HG02884 (cell line): ENCODE measurements at regions not wholly inside any gene's neighbourhood (a gene's known extent, or its start where the extent isn't known, plus 50 kb on each side); places are given as distances from the start of the nearest gene placed in this dataset.

Experiments used
- ATAC-seq: cut with Tn5 transposase; IDR thresholded peaks from one replicate; pipeline ENCODE4 v1.9.1; 2021; ENCODE audit warnings: mild to moderate bottlenecking, moderate library complexity; ENCODE audit not compliant: unreplicated experiment

DNA sequence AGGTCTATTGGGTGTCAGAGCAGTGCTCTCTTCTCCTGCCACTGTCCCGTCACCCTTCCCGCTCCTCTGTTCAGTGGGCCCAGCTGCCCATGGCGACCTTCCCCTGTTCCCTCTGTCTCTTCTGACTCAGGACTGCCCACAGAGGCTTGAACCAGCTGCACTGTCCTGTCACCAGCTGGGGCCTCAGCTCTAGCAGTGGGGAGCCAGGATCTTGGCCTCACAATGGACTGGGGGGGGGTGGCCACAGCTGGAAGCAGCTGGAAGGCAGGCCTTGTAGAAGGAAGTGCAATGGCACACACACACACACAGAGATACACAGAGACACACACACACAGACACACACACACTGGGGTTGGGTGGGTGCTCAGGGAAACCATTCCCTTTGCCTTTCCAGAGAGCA lies 114.0 kb upstream of the PJA1 start:
- ATAC-seq, result no peak

DNA sequence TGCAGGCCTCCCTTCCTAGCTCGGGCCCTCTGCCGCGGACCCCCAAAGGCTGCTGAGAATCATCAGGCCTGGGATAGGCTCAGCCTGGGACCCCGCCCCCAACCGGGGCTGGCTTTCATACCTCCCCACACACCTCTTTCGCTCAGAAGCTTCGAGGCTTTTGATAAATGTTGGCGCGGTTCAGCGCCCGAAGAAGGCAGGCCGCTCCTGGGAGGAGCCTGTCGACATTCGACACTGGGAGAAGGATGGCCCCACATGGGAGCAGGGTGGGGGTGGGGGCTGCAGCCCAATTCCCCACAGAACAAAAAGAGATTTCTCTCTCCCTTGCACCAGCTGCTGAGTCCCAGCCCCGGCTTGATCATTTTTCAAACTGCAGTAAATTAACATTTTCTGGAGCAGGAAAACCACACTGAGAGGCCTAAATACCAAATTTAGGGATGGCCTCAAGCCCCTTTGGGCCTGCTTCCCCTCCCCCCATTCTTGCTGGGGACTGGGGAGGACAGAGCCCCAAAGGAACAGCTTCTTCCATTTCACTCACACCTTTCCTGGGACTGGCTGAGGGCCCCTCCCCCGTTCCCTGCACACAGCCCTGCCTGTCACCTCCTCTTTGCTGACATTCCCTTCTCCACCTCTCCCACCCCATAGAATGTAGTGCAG lies 112.9 kb upstream of the PJA1 start:
- no peak for ATAC-seq

DNA sequence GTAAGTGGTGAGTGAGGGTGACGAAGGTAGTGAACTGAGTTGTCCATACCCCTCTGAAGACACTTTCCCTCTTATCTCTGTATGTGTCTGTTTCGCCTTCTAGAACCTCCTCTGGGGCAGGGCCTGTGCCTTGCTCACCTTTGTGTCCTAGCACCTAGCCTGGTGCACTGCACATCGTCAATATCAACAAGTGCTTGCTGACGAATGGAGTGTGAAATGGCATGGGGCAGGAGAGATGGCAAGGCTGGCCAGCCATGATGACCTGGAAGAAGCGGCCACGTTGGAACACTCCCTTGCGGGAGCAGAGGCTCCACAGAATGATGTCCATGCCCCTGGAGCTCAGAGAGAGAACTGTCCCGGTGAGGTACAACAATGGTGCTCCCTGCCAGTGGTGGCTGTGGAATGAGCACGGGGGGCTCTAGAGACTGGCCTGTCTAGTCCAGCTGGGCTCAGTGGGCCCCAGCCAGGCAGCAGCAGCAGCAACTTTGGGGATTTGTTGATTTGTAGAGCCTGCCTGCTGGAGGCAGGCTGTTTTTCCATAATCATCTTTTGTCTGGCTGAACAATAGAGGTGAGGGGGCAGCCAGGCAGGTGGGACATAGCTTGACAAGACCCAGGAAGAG lies 112.2 kb upstream of the PJA1 start:
- no peak for ATAC-seq

DNA sequence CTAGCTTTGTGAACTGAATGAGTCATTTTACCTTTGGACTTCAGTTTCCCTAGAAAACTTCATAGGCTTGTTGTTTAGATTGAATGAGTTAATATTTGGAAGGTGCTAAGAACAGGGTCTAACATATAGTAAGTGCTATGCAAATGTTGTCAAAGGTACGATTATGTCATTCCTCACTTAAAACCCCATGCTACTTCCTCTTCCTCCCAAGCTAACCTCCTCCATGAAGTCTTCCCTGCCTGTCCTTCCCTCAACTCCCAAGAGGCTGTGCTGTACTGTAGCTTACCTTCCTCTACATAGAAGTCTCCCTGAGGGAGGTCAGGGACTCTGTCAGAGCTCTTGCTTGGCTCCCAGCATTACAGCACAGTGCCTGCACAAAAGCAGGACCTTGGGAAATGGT lies 103.4 kb upstream of the PJA1 start:
- no peak for ATAC-seq

DNA sequence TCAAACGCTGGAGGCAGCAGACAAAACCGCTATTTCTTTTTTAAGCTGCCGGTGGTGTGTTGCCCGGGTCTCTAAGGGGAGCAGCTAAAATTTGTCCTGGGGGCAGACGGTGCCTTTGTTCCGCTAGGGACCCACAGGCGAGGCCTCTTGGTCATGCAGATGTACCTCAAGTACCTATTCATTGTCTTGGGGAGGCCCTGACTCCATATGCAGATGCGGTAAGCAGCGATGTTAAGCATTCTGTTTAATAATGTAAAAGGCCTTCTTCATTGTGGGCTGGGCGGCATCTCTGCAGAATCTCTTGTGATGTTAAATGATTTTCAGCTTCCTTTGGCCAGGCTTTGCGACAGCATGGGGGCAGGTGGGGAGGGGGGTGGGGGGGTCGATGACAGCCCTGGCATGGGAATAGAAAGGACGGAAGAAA lies 98.9 kb upstream of the PJA1 start:
- no peak for ATAC-seq

DNA sequence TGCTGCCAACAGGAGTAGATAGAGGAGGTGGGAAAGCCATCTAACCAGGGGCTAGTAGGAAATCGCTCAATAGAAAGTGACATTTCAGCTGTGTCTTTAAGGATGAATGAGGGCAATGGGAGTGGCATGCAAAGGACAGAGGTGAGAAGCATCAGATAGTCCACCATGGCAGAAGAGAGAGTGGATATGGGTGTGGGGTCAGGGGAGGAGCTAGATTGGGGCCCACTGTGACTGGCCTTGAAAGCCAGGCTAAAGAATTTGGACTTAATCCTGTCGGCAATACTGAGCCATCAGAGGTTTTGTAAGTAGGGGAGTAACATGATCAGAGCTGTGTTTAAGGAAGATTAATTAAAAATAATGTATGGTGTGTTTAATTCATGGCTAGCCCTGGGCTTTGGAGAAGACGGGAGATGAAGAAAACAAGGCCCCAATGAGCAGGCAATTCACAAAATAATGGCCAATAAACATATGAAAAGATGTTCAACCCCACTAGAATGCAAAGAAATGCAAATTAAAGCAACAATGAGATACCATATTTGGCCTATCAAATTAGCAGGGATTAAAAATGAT lies 98.1 kb upstream of the PJA1 start:
- ATAC-seq, result no peak

DNA sequence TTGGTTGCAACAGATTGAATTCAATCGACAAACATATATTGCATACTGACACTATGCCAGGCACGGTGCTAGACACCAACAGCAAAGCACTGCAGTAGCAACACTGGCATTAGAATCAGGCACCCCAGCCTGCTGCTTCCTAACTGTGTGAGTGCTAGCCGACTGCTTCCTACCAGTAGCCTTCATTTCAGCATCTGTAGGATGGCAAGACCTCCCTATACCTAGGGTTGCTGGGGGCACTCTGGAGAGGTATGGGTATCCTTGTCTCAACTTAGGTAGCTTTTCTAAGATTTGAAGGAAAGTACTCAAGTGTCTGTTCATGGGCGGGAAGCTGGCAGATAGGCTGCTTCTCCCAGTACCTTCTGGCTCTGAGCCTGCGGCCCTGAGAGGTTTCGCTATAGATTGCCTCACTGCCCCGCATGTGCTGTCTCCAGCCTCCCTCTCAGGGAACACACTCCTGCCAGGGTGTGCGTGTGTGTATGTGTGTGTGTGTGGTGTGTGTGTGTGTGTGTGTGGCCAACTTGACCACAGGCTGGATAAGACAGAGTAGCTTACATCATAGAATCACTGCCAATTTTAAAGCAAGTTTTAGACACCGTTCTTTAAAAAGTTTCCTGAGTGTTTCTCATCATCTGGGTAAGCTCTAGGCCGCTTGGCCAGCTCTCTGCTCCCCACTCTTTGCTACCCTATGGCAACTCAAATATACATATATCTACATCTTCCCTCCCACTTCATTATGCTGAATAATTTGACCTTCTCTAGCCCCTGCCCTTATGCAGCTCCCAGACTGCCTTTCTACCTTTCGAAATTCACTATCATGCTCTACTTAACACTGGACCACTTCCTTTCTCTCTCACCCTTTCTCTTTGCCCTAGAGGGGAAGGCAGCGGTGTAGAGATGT lies 97.0 kb upstream of the PJA1 start:
- ATAC-seq, result no peak

DNA sequence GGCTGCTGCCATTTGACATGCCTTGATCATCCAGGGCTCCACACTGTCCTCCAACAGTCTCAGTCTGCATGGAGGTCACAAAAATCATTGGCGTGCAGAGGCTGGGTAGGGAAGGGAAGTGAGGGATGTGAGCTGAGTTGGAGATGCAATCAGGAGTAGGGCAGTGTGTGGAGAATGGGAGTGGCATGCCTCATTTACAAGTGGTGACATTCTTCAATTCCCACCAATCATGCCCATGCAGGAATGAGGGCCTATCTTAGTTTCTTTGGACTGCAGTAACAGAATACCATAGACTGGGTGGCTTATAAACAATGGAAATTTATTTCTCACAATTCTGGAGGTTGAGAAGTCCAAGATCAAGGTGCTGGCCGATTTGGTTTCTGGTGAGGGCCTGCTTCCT lies 94.9 kb upstream of the PJA1 start:
- ATAC-seq, result no peak

DNA sequence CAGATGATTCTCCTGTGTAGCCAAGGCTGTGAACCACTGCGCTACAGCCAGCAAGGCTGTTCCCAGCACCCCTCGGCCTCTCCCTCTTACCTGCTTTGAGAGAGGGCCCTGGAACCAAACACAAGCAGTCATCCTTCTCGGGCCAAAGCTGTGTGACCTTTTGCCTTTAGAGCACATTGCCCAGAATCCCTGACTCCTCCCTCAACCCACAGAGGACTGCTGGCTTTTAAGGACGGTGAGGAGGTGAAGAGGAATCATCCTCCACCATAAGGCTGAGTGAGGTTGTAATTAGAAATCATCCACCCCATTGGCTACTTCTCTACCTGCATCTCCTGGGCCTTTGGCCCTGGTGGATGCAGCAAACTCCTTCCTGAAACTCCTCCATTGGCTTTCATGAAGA lies 93.6 kb upstream of the PJA1 start:
- no peak for ATAC-seq

DNA sequence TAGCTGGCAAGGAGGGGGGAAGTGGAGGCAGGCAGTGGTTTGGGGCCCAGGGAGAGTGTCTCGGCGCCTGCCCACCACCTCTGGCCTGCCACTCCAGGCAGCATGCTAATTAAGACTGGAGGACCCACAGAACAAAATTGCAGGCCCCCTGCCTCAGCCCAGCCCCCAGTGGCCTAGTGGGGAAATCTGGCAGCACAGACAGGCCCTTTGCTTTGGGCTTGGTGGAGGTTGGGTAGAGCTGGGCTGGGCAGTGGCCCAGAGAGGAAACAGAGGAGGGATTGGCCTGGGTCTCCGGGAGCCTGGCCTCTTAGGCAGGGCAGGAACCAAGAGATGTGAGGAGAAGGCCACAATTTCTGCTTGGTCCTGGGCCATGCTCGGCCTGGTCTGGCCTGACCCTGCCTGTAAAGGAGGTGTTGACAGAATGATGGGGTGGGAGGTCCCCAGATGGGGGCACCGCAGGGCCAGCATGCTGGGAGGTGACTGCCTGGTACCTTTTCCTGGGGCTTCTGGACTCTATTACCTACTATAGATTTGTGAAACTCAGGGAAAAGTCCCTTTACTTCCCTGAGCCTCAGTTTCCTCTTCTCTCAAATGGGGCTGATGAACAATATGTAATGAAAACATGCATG lies 92.4 kb upstream of the PJA1 start:
- ATAC-seq, result no peak

DNA sequence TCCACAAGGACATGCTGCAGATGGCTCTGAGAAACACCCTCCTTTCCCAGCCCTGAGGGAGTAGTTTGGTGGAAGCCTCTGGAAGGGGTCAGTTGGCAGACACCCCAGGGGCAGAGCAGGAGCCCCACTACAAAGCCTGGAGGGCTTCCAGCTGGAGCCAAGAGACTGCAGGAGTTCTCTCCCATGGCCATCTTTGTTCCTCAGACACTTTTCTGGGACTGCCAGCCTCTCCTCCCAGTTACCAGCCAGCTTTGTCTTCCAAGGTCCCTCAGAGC lies 91.0 kb upstream of the PJA1 start:
- no peak for ATAC-seq

DNA sequence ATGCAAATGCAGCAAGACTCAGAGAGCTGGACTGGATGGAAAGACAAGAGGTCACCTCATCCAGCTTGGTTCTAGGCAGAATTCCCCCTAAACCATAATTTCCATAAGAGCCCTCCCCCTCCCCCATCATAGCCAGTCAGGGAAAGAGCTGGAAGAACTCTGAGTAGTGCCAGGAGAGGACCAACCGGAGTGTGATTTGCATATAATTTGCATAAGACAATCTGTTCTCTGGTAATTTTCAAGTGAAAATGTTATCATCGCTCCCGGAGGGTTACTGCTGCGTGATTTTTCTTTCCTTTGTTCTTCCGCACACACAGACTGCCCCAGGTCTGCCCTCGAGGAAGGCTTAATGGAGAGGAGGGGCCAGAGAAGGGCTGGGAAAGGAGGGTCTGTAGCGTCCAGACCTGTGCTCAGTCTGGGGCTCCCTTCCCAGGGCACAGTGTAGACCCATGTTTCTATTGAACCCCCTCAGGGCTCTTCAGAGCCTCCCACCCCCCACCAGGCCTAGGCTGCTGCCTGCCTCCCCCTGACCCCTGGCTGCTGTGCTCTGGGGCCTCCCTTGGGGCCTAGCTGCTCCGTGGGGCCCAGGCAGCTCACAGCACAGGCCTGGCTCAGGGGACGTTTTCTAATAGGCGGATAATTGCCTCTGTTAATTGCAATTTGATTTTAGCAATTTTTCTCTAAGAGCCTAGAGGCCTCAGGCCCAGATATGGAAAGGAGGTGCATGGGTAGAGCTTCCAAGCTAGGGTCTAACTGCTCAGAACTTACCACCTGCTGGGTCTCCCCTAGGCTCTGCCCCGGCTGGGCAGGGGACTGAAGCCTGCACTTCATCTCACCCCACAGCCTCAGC lies 90.4 kb upstream of the PJA1 start:
- no peak for ATAC-seq

DNA sequence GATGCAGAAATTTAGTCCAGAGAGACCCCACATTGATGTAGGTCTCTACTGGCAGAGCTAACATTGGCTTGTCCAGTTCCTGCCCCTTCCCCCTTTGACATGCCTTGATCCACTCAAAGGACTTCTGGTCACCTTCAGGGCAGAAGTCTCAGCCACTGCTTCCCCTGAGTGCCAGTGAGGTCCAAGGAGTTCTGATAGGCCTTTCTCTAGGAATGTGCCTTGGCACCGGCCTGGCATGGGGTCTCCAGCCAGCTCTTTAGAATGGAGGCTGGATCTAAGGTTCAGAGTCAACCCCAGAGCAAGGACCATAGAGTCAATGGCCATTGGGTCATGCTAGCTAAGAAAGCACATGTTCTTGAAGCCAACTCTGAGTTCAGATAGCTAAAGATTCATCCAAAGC lies 88.6 kb upstream of the PJA1 start:
- no peak for ATAC-seq

DNA sequence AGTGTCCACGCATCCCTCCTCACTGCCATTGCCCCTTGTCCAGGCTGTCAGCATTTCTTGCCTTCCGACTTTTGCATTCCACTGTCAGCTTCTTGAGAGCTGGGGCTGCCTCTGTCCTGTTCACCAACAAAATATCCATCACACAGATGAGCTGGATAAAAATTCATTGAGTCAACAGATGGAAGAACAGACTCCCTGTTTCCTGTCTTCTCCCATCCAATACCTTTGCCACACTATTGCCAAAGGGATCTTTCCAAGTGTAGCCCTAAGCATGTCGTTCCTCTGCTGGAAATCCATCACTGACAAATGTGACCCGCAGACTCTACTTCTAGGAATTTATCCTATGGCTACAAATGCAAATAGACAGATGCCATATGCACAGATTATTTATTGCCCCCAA lies 78.0 kb upstream of the PJA1 start:
- no peak for ATAC-seq

DNA sequence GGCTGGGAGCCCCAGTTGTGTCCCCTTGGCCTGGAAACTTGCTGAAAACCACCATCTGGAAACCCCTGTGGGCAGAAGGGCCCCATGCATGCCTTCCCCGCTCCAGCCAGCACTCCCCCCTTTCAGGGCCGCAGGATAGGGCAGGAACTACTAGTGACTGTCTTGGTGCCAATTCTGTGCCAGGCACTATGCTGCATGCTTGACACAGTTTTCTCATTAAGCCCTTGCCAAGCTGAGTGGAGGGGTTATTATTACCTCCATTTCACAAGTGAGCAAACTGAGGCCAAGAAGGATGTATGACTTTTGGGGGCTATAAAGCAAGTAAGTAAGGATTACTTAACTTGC lies 73.6 kb upstream of the PJA1 start:
- ATAC-seq, result no peak

DNA sequence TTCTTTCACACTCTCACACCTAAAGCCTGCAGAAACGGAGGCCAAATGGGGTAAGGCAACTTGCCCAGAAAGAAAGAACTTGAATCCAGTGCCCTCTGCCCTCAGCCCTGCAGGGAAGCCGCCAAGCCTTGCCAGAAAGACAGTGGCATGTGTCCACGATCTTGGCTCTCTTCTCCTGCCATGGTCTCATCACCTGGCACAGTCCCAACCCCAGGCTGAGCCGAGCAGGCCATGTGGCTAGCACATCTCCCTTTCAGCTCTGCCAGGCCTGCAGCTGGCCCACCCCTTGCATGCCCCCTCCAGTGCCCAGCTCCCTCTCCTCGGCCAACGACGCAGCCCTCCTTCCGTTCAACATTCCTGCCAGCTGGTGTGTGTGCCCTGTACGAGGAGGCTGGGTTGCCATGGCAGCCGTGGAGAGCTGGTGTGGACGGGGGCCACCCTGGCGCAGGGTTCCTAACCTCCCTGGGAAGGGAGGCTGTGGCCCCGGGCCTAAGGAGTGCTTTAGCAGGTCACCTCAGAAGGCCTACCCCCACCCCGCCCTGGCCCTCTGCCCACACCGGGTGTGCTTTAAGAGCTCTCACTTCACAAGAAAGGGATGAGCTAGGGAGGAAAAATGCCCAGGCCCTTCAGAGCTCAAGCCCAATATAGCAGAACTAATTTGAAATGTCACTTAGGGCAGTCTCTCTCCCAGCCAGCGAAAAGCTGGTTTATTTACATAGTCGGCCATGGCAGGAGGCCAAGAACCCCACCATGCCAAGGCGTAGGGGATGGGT lies 73.0 kb upstream of the PJA1 start:
- ATAC-seq, result no peak

DNA sequence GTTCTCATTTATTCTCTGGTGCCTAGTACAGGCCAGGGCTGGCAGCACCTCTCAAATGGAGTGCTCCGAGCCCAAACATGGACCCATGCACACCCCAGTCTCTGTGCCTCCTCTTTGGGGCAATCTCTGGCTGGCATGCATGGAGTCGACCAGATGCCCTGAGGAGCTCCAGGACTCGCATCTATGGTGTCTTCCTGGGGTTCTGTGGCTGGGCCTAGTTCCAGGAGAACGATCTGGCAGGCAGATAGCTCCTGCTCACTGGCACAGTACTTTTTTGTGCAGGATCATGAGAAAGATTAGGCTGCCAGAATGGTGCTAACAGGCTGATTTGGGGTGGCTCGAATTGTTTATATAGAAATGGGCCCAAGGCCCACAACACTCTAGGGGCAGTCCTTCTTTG lies 72.0 kb upstream of the PJA1 start:
- no peak for ATAC-seq

DNA sequence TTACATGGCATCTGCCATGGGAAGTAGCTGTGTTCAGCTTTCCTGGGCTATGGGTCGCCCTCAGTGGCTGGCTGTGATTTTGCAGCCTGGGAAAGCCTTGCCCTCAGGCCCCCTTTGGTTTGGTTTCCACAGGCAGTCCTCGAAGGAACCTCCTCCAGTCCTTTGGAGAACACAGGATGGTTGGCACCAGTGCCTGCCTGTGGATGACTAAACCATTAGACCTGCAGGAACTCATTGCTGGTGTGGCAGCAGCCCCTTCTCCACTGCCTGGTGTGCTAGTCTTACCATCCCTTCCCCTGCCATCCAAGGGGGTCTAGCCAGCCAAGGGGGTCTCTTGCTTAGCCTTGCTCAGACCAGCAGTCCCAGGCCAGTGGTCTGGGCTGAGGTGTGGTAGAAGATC lies 71.4 kb upstream of the PJA1 start:
- ATAC-seq, result no peak

DNA sequence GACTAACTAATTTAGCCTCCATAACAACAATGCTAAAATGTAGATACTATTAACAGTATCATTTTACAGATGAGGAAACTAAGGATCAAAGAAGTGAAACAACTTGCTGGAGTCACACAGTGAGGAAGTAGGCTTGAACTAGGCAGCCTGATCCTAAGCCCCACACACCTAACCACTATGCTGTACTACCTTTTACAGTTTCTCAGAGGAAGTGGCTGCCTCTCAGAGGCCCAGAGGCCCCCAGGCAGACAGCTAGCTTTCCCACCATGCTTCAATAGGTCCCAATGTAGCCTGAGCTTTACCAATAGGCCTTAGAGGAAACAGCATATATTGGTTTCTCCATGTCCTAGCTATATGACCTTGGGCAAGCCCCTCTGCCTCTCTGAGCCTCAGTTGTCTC lies 69.4 kb upstream of the PJA1 start:
- no peak for ATAC-seq

DNA sequence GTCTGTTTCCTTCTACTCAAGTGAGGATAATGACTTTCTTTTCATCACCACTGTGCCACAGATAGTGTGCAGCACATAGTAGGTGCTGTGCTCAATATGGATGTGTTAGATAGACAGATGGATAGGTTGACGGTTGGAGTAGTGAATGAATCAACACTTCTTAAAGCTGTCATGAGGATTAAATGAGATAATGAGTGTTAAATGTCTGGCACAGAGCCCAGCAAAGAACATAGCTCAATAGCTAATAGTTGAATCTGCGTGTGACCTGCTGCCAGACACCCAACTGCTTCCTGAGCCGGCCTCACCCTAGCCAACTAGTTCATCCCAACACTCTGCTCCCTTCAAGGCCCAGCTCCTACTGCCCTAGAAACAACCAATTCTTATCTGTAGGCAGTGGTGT lies 67.7 kb upstream of the PJA1 start:
- no peak for ATAC-seq
